OCI-LY1 (cell line): ENCODE measurements at regions not wholly inside any gene's neighbourhood (a gene's known extent, or its start where the extent isn't known, plus 50 kb on each side); places are given as distances from the start of the nearest gene placed in this dataset.
"Not testable (repeated sequence)": the region's sequence is repeated elsewhere in the genome, so short reads cannot be mapped to it uniquely, and the experiment has no call there.

Experiments
- EZH2 ChIP-seq: fragments of 200-600 bp; sonication (generic), shearing (Covaris generic); IDR thresholded peaks from 2 replicates; pipeline ENCODE4 v1.8.0; 2017; ENCODE audit warnings: borderline replicate concordance, mixed run types, mild to moderate bottlenecking, antibody characterized with exemption, low read length, moderate library complexity, mixed read lengths
- TF ChIP-seq, protein P1 (sequence below): fragments of 200-600 bp; sonication (generic), shearing (Covaris generic); IDR thresholded peaks from 2 replicates; pipeline ENCODE4 v1.5.1; 2017; ENCODE audit warnings: mild to moderate bottlenecking, antibody characterized with exemption, low read length, moderate library complexity, mixed read lengths

DNA sequence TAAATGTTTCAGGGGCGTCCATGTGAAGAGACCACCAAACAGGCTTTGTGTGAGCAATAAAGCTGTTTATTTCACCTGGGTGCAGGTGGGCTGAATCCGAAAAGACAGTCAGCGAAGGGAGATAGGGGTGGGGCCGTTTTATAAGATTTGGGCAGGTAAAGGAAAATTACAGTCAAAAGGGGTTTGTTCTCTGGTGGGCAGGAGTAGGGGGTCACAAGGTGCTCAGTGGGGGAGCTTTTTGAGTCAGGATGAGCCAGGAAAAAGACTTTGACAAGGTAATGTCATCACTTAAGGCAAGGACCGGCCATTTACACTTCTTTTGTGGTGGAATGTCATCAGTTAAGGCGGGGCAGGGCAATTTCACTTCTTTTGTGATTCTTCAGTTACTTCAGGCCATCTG, 542.4 kb upstream of the BOD1L1 start:
- TF ChIP-seq, protein P1, sequence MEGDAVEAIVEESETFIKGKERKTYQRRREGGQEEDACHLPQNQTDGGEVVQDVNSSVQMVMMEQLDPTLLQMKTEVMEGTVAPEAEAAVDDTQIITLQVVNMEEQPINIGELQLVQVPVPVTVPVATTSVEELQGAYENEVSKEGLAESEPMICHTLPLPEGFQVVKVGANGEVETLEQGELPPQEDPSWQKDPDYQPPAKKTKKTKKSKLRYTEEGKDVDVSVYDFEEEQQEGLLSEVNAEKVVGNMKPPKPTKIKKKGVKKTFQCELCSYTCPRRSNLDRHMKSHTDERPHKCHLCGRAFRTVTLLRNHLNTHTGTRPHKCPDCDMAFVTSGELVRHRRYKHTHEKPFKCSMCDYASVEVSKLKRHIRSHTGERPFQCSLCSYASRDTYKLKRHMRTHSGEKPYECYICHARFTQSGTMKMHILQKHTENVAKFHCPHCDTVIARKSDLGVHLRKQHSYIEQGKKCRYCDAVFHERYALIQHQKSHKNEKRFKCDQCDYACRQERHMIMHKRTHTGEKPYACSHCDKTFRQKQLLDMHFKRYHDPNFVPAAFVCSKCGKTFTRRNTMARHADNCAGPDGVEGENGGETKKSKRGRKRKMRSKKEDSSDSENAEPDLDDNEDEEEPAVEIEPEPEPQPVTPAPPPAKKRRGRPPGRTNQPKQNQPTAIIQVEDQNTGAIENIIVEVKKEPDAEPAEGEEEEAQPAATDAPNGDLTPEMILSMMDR = not testable (repeated sequence)
- TF ChIP-seq EZH2 = not testable (repeated sequence)
